GM19397 (cell line): ENCODE measurements at regions not wholly inside any gene's neighbourhood (a gene's known extent, or its start where the extent isn't known, plus 50 kb on each side); places are given as distances from the start of the nearest gene placed in this dataset.
"Not testable (repeated sequence)": the region's sequence is repeated elsewhere in the genome, so short reads cannot be mapped to it uniquely, and the experiment has no call there.

Experiments
- ATAC-seq: cut with Tn5 transposase; IDR thresholded peaks from one replicate; pipeline ENCODE4 v1.9.1; 2021; ENCODE audit warnings: mild to moderate bottlenecking, moderate library complexity; ENCODE audit not compliant: unreplicated experiment

DNA sequence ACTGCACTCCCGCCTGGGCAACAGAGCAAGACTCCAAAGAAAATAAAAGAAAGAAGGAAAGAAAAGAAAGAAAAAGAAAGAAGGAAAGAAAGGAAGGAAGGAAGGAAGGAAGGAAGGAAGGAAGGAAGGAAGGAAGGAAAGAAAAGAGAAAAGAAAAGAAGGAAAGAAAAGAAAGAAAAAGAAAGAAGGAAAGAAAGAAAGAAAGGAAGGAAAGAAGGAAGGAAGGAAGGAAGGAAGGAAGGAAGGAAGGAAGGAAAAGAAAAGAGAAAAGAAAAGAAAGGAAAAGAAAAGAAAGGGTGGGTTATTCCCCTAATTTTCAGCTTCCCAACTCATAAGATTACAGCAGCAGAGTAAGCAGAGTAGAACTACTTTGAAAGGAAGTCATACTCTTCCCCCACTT is 64.4 kb downstream of the TMEM200C start:
- not testable (repeated sequence) for ATAC-seq

DNA sequence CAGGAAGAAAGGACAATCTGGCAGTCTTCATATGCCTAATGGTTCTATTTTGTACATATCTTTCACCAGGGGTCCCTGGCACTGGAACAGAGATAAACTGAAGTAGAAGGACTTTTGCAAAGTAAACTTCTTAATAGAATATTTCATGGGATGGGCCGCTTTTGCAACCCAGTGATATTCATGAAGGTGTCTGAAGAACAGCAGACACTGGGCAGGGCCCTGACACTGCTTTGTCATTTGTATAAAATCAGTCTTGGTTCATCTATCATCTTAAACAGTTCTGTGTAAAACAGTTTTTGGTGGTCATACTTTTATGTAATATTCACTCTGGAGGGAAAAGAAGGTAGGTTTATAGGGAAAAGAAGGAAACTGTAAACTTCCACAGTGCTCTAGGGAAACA is 66.4 kb downstream of the TMEM200C start:
- no peak for ATAC-seq

DNA sequence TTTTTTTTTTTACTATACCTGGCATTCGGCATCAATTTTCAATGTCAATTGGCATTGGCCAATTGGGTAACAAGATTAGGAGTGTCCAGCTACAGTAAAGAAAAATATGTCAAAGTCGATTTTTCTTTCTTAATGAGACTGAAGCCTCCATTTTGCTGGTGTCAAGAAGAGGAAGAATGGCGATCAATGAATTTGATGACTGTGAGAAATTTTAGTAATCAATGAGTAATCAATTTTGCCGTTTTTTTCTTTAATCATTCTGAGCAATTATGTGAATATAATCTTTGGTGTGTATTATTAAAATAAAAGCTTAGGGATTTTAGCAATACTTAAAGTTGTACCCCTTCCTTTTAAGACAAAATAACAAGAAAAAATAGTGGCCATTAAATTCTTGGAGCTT is 69.7 kb downstream of the TMEM200C start:
- no peak for ATAC-seq

GRCh38 chr18:5824370-5824984 is 70.8 kb downstream of the TMEM200C start:
- ATAC-seq, result no peak

GRCh38 chr18:5817816-5818215 is 77.5 kb downstream of the TMEM200C start:
- no peak for ATAC-seq

GRCh38 chr18:5806860-5807259 is 88.5 kb downstream of the TMEM200C start:
- no peak for ATAC-seq

DNA sequence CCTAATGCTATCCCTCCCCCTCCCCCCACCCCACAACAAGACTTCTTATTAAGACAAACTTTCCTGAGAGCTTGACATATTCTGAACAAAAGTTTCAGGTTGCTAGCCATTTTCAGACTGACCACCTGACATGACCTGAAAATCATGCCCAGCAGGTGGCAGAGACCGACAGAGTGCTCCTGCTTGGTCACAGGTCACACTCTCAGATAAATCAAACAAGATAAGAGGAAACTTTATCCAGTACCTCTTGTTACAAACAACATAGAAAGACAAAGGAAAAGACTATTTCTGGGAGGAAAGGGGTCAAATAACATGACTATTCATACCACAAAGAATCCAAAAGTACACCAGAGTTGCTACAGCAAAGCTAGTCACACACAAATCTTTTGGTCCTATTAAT is 107.4 kb downstream of the TMEM200C start:
- no peak for ATAC-seq

DNA sequence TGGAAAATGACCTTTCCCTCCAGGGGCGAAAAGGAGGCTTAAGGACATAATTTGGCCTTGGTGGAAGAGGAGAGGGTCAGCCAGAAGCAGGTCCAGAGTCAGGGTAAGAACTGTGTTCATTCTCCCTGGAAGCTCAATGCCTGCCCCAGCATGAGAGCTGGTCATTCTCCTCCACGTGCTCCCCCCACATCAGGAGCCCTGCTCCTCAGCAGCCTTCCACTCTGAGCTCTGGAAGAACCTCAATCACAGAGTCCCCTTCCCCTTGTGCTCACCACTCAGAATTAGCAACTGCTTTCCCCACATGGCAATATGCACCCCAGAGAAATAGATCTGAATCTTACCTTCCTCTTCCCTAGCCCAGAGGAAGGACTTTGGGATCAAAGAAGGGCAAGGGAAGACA is 115.4 kb downstream of the TMEM200C start:
- no peak for ATAC-seq

GRCh38 chr18:5772306-5773105 is 122.8 kb downstream of the TMEM200C start:
- ATAC-seq, result no peak

GRCh38 chr18:5771343-5771742 is 124.0 kb downstream of the TMEM200C start:
- ATAC-seq, result no peak

GRCh38 chr18:5770176-5770575 is 125.1 kb downstream of the TMEM200C start:
- ATAC-seq, result no peak

- ATAC-seq, result no peak
Observed at GRCh38 chr18:5768454-5768853, 126.9 kb downstream of the TMEM200C start.

DNA sequence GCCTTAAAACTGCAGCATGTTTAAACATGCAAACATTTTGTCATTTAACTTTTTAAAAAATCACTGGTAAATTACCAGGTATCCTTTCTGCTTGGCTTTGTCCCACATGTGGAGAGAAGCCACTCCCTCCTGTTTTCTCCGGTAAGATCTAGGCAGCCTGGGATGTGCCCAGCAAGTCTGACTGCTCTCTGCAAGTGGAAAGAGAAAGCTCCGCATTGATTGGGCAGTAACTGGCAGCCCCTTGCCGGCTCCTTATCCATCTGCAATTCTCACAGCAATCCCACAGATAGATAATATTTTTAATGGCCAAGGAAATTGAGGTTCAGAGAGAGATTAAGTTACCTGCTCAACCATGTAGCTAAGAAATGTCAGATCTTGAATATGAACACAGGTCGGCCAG is 136.1 kb downstream of the TMEM200C start:
- ATAC-seq, result no peak

- no peak for ATAC-seq
Observed at GRCh38 chr18:5756823-5757222, 138.5 kb downstream of the TMEM200C start.

DNA sequence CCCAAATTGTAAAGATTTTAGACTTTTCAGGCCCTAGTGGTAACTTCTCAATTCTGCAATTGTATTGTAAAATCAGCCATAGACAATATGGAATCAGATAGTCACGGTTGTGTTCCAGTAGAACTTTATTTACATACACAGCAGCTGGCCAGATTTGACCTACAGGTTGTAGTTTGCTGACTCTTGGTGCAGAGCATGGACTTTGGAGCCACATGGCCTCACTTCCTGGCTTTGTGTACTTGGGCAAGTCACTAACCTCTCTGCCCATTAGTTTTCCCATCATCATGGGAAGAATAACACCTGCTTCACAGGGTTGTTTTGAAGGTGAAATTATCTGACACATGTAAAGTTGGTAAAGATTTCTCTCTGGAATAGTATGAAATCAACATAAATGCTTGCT is 147.6 kb downstream of the TMEM200C start:
- ATAC-seq, result no peak

- no peak for ATAC-seq
Observed at GRCh38 chr18:5746844-5747243, 148.5 kb downstream of the TMEM200C start.

DNA sequence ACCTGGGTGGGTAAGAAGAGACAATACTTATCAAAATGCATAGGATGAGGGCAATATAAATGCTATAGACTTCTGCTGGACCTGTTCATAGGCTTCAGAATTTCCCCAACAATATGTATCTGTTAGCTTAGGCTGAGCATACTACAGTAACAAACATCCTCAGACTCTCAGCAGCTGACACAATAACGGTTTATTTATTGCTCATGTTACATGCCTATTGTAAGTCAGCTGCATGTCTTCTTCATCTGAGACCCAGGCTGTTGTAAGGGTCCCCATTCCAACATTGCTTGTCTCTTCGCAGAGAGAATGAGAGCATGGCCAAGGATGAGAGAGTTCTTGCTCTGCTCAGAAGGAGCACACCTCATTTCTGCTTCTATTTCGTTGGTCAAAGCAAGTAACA is 150.7 kb downstream of the TMEM200C start:
- no peak for ATAC-seq

GRCh38 chr18:5738526-5738925 is 156.8 kb downstream of the TMEM200C start:
- ATAC-seq, result no peak

DNA sequence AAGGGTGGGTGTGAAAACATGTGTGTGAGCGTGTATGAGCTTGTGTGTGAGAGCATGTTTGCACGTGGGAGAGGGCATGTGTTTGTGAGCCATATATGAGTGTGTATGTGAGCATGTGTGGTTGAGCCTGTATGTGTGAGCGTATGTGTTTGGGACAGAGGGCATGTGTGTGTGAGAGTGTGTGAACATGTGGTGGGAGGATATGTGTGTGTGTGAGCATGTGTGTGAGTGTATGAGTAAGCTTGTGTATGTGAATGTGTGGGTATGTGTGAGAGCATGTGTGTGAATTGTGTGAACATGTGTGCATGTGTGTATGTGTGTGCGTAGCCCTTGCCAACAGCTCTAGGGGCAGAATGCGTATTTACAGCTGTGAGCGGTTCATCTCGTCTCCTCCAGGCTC is 163.0 kb downstream of the TMEM200C start:
- ATAC-seq, result no peak

DNA sequence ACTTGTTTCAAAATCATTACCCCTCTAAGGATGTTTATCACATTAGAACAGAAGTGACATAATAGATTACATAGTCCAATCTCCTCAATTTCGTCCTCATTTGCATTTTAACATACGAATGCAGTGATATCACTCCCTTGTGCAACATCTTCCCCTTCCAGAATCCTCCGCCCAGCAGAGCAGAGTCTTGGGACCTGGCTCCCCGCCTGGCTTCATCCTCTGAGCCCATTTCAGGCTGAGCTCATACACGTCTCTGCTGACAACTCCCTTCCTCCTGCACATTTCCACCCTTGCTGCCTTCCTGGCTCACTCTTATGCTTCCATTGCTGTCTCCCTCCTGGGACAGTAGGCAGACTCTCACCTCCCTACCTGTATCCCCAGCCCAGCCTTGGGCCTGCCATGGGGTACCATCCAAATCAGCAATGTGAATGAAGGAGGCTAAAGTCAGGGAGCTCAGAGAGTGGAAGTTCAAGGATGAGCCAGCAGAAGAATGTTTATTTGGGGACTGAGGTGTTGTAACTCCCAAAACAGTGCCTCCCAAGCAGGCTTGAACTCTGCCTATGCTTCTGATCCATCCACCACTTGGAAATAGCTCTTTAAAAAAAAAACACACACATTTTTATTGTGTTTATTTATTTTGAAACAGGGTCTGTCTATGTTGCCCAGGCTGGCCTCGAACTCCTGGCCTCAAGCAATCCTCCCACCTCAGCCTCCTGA is 165.2 kb downstream of the TMEM200C start:
- no peak for ATAC-seq

DNA sequence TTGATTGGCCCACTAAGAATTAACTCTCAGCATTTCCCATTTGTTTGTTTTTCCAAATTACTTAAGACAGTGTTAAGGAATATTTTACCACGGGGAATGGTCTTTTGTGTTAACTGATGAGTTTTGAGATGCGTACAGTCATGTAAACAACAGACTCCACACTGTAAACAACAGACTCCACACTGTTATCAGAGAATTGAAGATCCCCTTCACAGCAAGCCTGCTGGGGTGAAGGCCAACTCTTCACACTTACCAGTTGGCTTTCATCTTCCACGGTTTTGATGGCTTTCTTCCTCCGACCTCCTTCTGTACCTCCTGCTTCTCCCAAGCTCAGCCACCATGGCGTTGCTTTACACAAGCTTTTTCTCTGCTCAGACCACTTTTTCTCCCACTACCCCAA is 166.8 kb downstream of the TMEM200C start:
- ATAC-seq, result no peak

- no peak for ATAC-seq
Observed at GRCh38 chr18:5726011-5726410, 169.3 kb downstream of the TMEM200C start.
